ENCODE measurements at regions not wholly inside any gene's neighbourhood (a gene's known extent, or its start where the extent isn't known, plus 50 kb on each side); places are given as distances from the start of the nearest gene placed in this dataset.
"Not testable (repeated sequence)": the region's sequence is repeated elsewhere in the genome, so short reads cannot be mapped to it uniquely, and the experiment has no call there.

DNA sequence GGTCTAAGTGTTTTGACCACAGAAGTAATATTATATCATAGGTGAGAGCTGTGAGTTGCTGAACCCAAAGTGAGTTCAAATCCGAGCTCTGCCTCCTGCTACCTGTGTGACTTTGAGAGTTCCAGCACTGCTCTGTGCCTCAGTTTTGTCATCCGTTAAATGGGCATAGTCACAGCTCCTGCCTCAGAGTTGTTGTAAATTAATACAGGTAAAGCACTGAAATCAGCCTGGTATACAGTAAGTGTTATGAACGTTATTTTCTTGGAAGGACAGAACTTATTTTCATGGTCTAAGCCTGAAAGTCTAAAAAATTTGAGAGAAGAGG, 65.4 kb upstream of the ZNF195 start:
- not testable (repeated sequence) for DNase-seq (ENCODE audit: low read depth)

DNA sequence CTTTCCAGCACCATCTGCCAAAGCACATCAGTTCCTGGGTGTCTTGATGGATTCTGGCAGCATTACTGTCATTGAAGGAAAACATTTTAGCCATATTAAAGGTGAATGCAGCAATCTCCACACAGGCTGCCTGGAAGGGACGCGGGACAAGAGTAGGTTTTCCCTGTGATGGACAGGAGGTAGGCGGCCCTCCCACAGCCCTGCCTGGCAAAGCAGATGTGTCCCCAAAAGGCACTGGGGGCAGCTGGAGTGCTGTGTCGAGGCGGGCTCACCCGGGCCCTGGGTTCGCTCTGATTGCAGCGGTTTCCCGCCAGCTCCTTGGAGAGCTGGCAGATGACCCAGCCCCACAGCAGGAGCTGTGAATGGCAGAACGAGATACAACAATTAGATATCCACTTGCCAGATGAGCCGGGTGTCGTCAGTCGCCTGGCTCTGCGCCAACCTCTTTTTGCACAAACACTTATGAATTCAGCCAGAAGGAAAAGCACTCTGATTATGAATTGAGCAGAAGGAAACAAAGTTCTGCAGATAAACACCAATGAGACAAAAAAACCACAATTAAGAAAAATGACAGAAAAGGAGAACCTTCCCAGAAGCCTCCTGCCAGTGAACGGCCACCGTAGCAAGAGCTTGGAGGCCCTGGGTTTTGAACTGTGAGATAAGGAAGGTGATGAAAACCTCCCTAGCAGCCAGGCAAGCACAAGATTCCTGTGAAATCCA, 64.9 kb upstream of the ZNF195 start:
- not testable (repeated sequence) for DNase-seq (ENCODE audit: low read depth)

- not testable (repeated sequence) for DNase-seq (ENCODE audit: low read depth)
These were observed 58.5 kb upstream of the ZNF195 start for GRCh38 chr11:3437441-3437840.

GRCh38 chr11:3434976-3435375, 56.0 kb upstream of the ZNF195 start:
- no peak for DNase-seq (ENCODE audit: low read depth)

- not testable (repeated sequence) for DNase-seq (ENCODE audit: low read depth)
These were observed 50.2 kb upstream of the ZNF195 start for GRCh38 chr11:3429191-3429590.
